ENCODE measurements at regions not wholly inside any gene's neighbourhood (a gene's known extent, or its start where the extent isn't known, plus 50 kb on each side); places are given as distances from the start of the nearest gene placed in this dataset.
"Not testable (repeated sequence)": the region's sequence is repeated elsewhere in the genome, so short reads cannot be mapped to it uniquely, and the experiment has no call there.

- Histone ChIP-seq H3K27me3 (ENCODE audit: insufficient read depth, low read length) (no peaks in the 10 kb centered on the region), H3K36me3 (ENCODE audit: insufficient read depth, low read length) (no peaks in the 10 kb centered on the region), H3K4me1 (ENCODE audit: insufficient read depth, low read length) (no peaks in the 10 kb centered on the region), H3K9me3 (ENCODE audit: control insufficient read depth in 1 of 2, low read length in 2 of 2) (no peaks in the 10 kb centered on the region), H3K27ac (ENCODE audit: low read depth, low read length) (no peak overlapping the region), H3K4me3 (ENCODE audit: low read length in 2 of 2) (no peak overlapping the region)
- CTCF ChIA-PET (ENCODE audit: partially characterized antibody) = no interaction called here
- no peak overlapping the region for H3K4me3 Mint-ChIP-seq
- peaks cover 0 to 23% (median 6%) of the 10 kb centered on the region in 8 donors for H3K9me3 Mint-ChIP-seq
- DNase-seq = no peak
- no peaks in the 10 kb centered on the region for H3K27me3 Mint-ChIP-seq
- no peaks in the 10 kb centered on the region for H3K4me1 Mint-ChIP-seq
- intact Hi-C loops (cut with micrococcal nuclease) = no loop called here
- POLR2A ChIA-PET (ENCODE audit: partially characterized antibody) = no interaction called here
- no peak overlapping the region for H3K27ac Mint-ChIP-seq
- no peaks in the 10 kb centered on the region for H3K36me3 Mint-ChIP-seq
Observed at GRCh38 chr6:66265737-66266136, 558.7 kb upstream of the EYS start.

- Mint-ChIP-seq H3K4me1 (no peaks in the 10 kb centered on the region), H3K27me3 (no peaks in the 10 kb centered on the region)
Observed at GRCh38 chr6:66264376-66264775, 557.4 kb upstream of the EYS start.

GRCh38 chr6:66258731-66259487 is 551.9 kb upstream of the EYS start:
- H3K4me1 ChIP-seq (ENCODE audit: insufficient read depth, low read length); H3K36me3 Mint-ChIP-seq; H3K4me1 Mint-ChIP-seq; POLR2A ChIA-PET (ENCODE audit: partially characterized antibody); H3K36me3 ChIP-seq (ENCODE audit: insufficient read depth, low read length); H3K27ac ChIP-seq (ENCODE audit: low read depth, low read length); H3K4me3 ChIP-seq (ENCODE audit: low read length in 2 of 2); H3K27me3 ChIP-seq (ENCODE audit: insufficient read depth, low read length); CTCF ChIA-PET (ENCODE audit: partially characterized antibody); H3K9me3 ChIP-seq (ENCODE audit: control insufficient read depth in 1 of 2, low read length in 2 of 2); intact Hi-C loops (cut with micrococcal nuclease); H3K27ac Mint-ChIP-seq; DNase-seq; H3K4me3 Mint-ChIP-seq; H3K27me3 Mint-ChIP-seq: not testable (repeated sequence)
- peaks cover 3 to 39% (median 23%) of the 10 kb centered on the region in 8 donors for H3K9me3 Mint-ChIP-seq

More at GRCh38 chr6:66264376-66264775, 557.4 kb upstream of the EYS start:
- H3K27ac Mint-ChIP-seq = no peak overlapping the region
- H3K4me1 ChIP-seq (ENCODE audit: insufficient read depth, low read length) = no peaks in the 10 kb centered on the region
- H3K27ac ChIP-seq (ENCODE audit: low read depth, low read length) = no peak overlapping the region
- no peak overlapping the region for H3K4me3 Mint-ChIP-seq
- POLR2A ChIA-PET (ENCODE audit: partially characterized antibody) = no interaction called here
- intact Hi-C loops (cut with micrococcal nuclease) = no loop called here
- no peaks in the 10 kb centered on the region for H3K36me3 Mint-ChIP-seq
- no peak for DNase-seq
- no peaks in the 10 kb centered on the region for H3K36me3 ChIP-seq (ENCODE audit: insufficient read depth, low read length)
- H3K4me3 ChIP-seq (ENCODE audit: low read length in 2 of 2) = no peak overlapping the region
- no peaks in the 10 kb centered on the region for H3K9me3 ChIP-seq (ENCODE audit: control insufficient read depth in 1 of 2, low read length in 2 of 2)
- CTCF ChIA-PET (ENCODE audit: partially characterized antibody) = no interaction called here
- H3K27me3 ChIP-seq (ENCODE audit: insufficient read depth, low read length) = no peaks in the 10 kb centered on the region
- H3K9me3 Mint-ChIP-seq = peaks cover 0 to 23% (median 14%) of the 10 kb centered on the region in 8 donors

GRCh38 chr6:66245231-66245630 is 538.2 kb upstream of the EYS start:
- intact Hi-C loops (cut with micrococcal nuclease) = no loop called here
- DNase-seq = no peak
- Histone ChIP-seq H3K4me3 (ENCODE audit: low read length in 2 of 2) (no peak overlapping the region), H3K27me3 (ENCODE audit: insufficient read depth, low read length) (no peaks in the 10 kb centered on the region), H3K27ac (ENCODE audit: low read depth, low read length) (no peak overlapping the region), H3K36me3 (ENCODE audit: insufficient read depth, low read length) (no peaks in the 10 kb centered on the region), H3K4me1 (ENCODE audit: insufficient read depth, low read length) (no peaks in the 10 kb centered on the region), H3K9me3 (ENCODE audit: control insufficient read depth in 1 of 2, low read length in 2 of 2) (no peaks in the 10 kb centered on the region)
- no peaks in the 10 kb centered on the region for H3K4me1 Mint-ChIP-seq
- H3K9me3 Mint-ChIP-seq = peaks cover 0 to 18% (median 8%) of the 10 kb centered on the region in 8 donors
- POLR2A ChIA-PET (ENCODE audit: partially characterized antibody) = no interaction called here
- CTCF ChIA-PET (ENCODE audit: partially characterized antibody) = no interaction called here
- H3K36me3 Mint-ChIP-seq = no peaks in the 10 kb centered on the region
- H3K27me3 Mint-ChIP-seq = no peaks in the 10 kb centered on the region
- no peak overlapping the region for H3K27ac Mint-ChIP-seq
- H3K4me3 Mint-ChIP-seq = no peak overlapping the region

GRCh38 chr6:66238851-66239250 is 531.8 kb upstream of the EYS start:
- no peak for DNase-seq
- POLR2A ChIA-PET (ENCODE audit: partially characterized antibody) = no interaction called here
- Histone ChIP-seq H3K4me3 (ENCODE audit: low read length in 2 of 2) (no peak overlapping the region), H3K27ac (ENCODE audit: low read depth, low read length) (no peak overlapping the region), H3K27me3 (ENCODE audit: insufficient read depth, low read length) (no peaks in the 10 kb centered on the region), H3K4me1 (ENCODE audit: insufficient read depth, low read length) (no peaks in the 10 kb centered on the region), H3K36me3 (ENCODE audit: insufficient read depth, low read length) (no peaks in the 10 kb centered on the region), H3K9me3 (ENCODE audit: control insufficient read depth in 1 of 2, low read length in 2 of 2) (no peaks in the 10 kb centered on the region)
- Mint-ChIP-seq H3K27ac (no peak overlapping the region), H3K9me3 (peaks cover 0 to 7% (median 0%) of the 10 kb centered on the region in 8 donors), H3K36me3 (no peaks in the 10 kb centered on the region), H3K4me3 (no peak overlapping the region), H3K27me3 (no peaks in the 10 kb centered on the region), H3K4me1 (no peaks in the 10 kb centered on the region)
- CTCF ChIA-PET (ENCODE audit: partially characterized antibody) = no interaction called here
- intact Hi-C loops (cut with micrococcal nuclease) = no loop called here

- POLR2A ChIA-PET (ENCODE audit: partially characterized antibody) = no interaction called here
- Histone ChIP-seq H3K27ac (ENCODE audit: low read depth, low read length) (no peak overlapping the region), H3K4me1 (ENCODE audit: insufficient read depth, low read length) (no peaks in the 10 kb centered on the region), H3K36me3 (ENCODE audit: insufficient read depth, low read length) (no peaks in the 10 kb centered on the region), H3K4me3 (ENCODE audit: low read length in 2 of 2) (no peak overlapping the region), H3K27me3 (ENCODE audit: insufficient read depth, low read length) (no peaks in the 10 kb centered on the region), H3K9me3 (ENCODE audit: control insufficient read depth in 1 of 2, low read length in 2 of 2) (no peaks in the 10 kb centered on the region)
- intact Hi-C loops (cut with micrococcal nuclease) = no loop called here
- Mint-ChIP-seq H3K4me3 (no peak overlapping the region), H3K9me3 (peaks cover 0 to 8% (median 4%) of the 10 kb centered on the region in 8 donors), H3K27me3 (no peaks in the 10 kb centered on the region), H3K36me3 (no peaks in the 10 kb centered on the region), H3K27ac (no peak overlapping the region), H3K4me1 (no peaks in the 10 kb centered on the region)
- no peak for DNase-seq
- CTCF ChIA-PET (ENCODE audit: partially characterized antibody) = no interaction called here
Observed at GRCh38 chr6:66232890-66233289, 525.9 kb upstream of the EYS start.

- Mint-ChIP-seq H3K4me1 (no peaks in the 10 kb centered on the region), H3K27ac (no peak overlapping the region), H3K27me3 (no peaks in the 10 kb centered on the region), H3K9me3 (peaks cover 0 to 8% (median 4%) of the 10 kb centered on the region in 8 donors), H3K4me3 (no peak overlapping the region), H3K36me3 (no peaks in the 10 kb centered on the region)
- Histone ChIP-seq H3K4me1 (ENCODE audit: insufficient read depth, low read length) (no peaks in the 10 kb centered on the region), H3K36me3 (ENCODE audit: insufficient read depth, low read length) (no peaks in the 10 kb centered on the region), H3K27me3 (ENCODE audit: insufficient read depth, low read length) (no peaks in the 10 kb centered on the region), H3K27ac (ENCODE audit: low read depth, low read length) (no peak overlapping the region), H3K9me3 (ENCODE audit: control insufficient read depth in 1 of 2, low read length in 2 of 2) (no peaks in the 10 kb centered on the region), H3K4me3 (ENCODE audit: low read length in 2 of 2) (no peak overlapping the region)
- DNase-seq = no peak
- CTCF ChIA-PET (ENCODE audit: partially characterized antibody) = no interaction called here
- POLR2A ChIA-PET (ENCODE audit: partially characterized antibody) = no interaction called here
- intact Hi-C loops (cut with micrococcal nuclease) = no loop called here
Observed at GRCh38 chr6:66230591-66230990, 523.6 kb upstream of the EYS start.

- no peaks in the 10 kb centered on the region for H3K27me3 Mint-ChIP-seq
- POLR2A ChIA-PET (ENCODE audit: partially characterized antibody) = no interaction called here
- no peaks in the 10 kb centered on the region for H3K36me3 Mint-ChIP-seq
Observed at GRCh38 chr6:66226109-66226508, 519.1 kb upstream of the EYS start.

More at GRCh38 chr6:66226109-66226508, 519.1 kb upstream of the EYS start:
- Mint-ChIP-seq H3K9me3 (peaks cover 0 to 11% (median 5%) of the 10 kb centered on the region in 8 donors), H3K27ac (no peak overlapping the region), H3K4me1 (no peaks in the 10 kb centered on the region), H3K4me3 (no peak overlapping the region)
- no peak for DNase-seq
- CTCF ChIA-PET (ENCODE audit: partially characterized antibody) = no interaction called here
- Histone ChIP-seq H3K27me3 (ENCODE audit: insufficient read depth, low read length) (no peaks in the 10 kb centered on the region), H3K27ac (ENCODE audit: low read depth, low read length) (no peak overlapping the region), H3K4me3 (ENCODE audit: low read length in 2 of 2) (no peak overlapping the region), H3K36me3 (ENCODE audit: insufficient read depth, low read length) (no peaks in the 10 kb centered on the region), H3K9me3 (ENCODE audit: control insufficient read depth in 1 of 2, low read length in 2 of 2) (no peaks in the 10 kb centered on the region), H3K4me1 (ENCODE audit: insufficient read depth, low read length) (no peaks in the 10 kb centered on the region)
- intact Hi-C loops (cut with micrococcal nuclease) = no loop called here
